ENCODE measurements at regions not wholly inside any gene's neighbourhood (a gene's known extent, or its start where the extent isn't known, plus 50 kb on each side); places are given as distances from the start of the nearest gene placed in this dataset.

DNA sequence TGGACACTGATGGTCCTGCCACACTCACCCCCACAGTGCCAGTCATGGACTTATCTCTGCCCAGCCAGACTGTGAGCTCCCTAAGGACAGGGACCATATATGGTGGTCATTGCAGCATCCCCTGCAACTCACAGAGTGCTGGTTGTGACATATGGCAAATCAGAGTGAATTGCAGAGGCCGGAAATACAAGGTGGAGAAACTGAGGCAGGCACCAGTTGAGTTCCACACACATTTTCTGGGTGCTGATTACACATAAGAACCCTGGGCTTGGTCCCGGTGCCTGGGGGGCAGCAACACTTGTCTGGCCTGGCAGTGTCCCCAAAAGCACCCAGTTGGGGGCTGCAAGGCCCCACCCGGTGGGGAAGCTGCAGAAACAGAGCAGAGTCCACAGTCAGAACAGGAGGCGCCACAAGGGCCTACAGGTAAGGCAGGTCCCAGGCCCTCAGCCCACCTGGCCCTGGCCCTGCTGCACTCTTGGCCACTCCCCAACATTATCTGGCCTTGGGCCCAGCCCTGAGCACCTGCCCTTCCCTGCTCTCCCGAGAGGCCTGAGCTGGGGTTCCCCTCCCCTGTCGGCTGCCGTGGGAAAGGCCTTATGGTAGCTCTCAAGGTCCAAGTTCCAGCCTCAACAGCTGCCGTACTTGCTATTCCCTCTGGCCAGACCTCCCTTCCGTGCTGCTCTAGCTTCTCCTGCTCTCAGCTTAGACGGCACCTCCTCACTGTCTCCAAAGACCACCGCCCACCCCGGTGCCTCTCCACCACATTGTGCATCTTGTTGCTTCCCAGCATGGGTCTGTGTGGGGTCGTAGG, 140.8 kb upstream of the PTPN1 start:
- TF ChIP-seq, protein P1, sequence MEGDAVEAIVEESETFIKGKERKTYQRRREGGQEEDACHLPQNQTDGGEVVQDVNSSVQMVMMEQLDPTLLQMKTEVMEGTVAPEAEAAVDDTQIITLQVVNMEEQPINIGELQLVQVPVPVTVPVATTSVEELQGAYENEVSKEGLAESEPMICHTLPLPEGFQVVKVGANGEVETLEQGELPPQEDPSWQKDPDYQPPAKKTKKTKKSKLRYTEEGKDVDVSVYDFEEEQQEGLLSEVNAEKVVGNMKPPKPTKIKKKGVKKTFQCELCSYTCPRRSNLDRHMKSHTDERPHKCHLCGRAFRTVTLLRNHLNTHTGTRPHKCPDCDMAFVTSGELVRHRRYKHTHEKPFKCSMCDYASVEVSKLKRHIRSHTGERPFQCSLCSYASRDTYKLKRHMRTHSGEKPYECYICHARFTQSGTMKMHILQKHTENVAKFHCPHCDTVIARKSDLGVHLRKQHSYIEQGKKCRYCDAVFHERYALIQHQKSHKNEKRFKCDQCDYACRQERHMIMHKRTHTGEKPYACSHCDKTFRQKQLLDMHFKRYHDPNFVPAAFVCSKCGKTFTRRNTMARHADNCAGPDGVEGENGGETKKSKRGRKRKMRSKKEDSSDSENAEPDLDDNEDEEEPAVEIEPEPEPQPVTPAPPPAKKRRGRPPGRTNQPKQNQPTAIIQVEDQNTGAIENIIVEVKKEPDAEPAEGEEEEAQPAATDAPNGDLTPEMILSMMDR (IDR thresholded peaks at IDR 0.05; ENCODE audit: low read length): no peak
- no peak for TF ChIP-seq EZH2 (IDR thresholded peaks at IDR 0.05; ENCODE audit: borderline replicate concordance, low read length)
